HL-60 (cell line): ENCODE measurements at regions not wholly inside any gene's neighbourhood (a gene's known extent, or its start where the extent isn't known, plus 50 kb on each side); places are given as distances from the start of the nearest gene placed in this dataset.

Experiments
- DNase-seq, 2 experiments: peaks; one replicate each; pipeline ENCODE4 v3.0.0-alpha.2; 2010 to 2020; ENCODE audit warnings: low read depth in 1 of 2, low spot score in 1 of 2
- H3K27ac ChIP-seq: fragments of 250-450 bp; sonication (Bioruptor Pico); replicated peaks from 2 replicates; pipeline ENCODE4 v1.5.1; 2020; ENCODE audit warnings: mild to moderate bottlenecking, moderate library complexity
- H3K27me3 ChIP-seq: fragments of 250-450 bp; sonication (Bioruptor Pico); 2 replicates; pipeline ENCODE4 v1.5.1; 2021; ENCODE audit warnings: mild to moderate bottlenecking, moderate library complexity; ENCODE audit not compliant: insufficient read depth, poor library complexity, severe bottlenecking
- H3K4me3 ChIP-seq: replicated peaks from 2 replicates; pipeline ENCODE4 v1.5.1; 2011; ENCODE audit warnings: mild to moderate bottlenecking, control low read depth, low read length; ENCODE audit not compliant: insufficient read depth
- GABPA ChIP-seq: IDR thresholded peaks from 2 replicates; pipeline ENCODE4 v1.6.1; 2012; ENCODE audit warnings: low read depth
- POLR2AphosphoS5 ChIP-seq: IDR thresholded peaks from 2 replicates; pipeline ENCODE4 v1.6.1; 2012; ENCODE audit warnings: low read depth
- SPI1 ChIP-seq: IDR thresholded peaks from 2 replicates; pipeline ENCODE4 v1.6.1; 2012; ENCODE audit warnings: low read depth, mild to moderate bottlenecking, borderline replicate concordance
- TF ChIP-seq, protein P1 (sequence below): IDR thresholded peaks from 2 replicates; pipeline ENCODE4 v1.6.1; 2012; ENCODE audit warnings: low read depth; ENCODE audit not compliant: insufficient replicate concordance
- TF ChIP-seq, protein P2 (sequence below): IDR thresholded peaks from one replicate; pipeline ENCODE4 v1.5.1; 2011; ENCODE audit warnings: low read length, control low read depth, inconsistent platforms; ENCODE audit not compliant: insufficient read depth

DNA sequence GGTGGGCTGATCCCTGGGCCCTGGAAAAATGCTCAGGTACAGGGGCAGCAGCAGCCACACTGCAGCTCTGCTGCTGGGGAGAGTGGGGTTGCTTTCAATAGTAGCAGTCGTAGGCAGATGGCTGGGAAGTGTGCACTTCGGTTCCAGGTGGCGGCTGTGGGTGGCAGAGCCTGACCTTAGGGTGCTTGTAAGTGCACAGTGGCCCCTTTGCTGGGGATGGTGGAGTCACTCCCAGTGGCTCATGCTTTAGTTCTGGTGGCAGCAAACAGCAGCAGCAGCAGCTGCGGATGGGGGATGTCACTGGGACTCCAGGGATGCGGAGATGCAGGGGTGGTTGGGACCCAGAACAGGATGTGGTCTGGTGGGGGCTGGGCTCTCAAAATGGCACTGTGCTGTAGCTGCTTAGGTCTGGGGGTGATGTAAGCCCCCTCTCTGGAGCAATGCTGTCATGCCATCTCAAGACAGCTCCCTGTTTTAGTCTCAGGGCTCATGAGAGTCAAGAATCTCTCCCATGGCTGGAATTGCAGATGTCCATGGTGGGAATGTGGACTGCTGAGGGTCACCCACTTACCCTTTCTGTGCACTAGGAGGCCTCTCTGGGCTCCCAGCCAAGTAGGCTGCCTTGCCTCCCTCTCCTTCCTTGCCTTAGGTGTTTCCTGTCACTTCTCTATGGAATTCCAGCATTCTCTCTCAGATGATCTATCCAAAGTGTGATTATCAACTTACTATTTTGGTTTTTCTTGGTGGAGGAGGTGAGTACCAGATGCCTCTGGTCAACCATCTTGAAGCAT, 146.7 kb upstream of the SLC22A23 start:
- no peak for DNase-seq
- no peak for TF ChIP-seq GABPA
- no peak overlapping the region for H3K4me3 ChIP-seq
- H3K27me3 ChIP-seq = no peaks in the 10 kb centered on the region
- H3K27ac ChIP-seq = no peak overlapping the region

DNA sequence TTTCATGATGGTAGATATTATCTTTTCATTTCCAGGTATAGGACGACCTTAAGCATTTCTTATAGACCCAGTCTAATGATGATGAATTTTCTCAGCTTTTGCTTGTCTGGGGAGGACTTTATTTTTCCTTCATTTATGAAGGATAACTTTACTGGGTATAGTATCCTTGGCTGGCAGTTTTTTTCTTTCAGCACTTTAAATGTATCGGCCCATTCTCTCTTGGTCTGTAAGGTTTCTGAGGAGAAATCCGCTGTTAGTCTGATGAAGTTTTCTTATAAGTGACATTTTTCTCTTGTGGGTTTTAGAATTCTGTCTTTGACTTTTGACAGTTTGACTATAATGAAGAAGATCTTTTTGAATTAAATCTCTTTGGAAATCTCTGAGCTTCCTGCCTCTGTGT, 144.7 kb upstream of the SLC22A23 start:
- TF ChIP-seq GABPA = no peak
- TF ChIP-seq, protein P1, sequence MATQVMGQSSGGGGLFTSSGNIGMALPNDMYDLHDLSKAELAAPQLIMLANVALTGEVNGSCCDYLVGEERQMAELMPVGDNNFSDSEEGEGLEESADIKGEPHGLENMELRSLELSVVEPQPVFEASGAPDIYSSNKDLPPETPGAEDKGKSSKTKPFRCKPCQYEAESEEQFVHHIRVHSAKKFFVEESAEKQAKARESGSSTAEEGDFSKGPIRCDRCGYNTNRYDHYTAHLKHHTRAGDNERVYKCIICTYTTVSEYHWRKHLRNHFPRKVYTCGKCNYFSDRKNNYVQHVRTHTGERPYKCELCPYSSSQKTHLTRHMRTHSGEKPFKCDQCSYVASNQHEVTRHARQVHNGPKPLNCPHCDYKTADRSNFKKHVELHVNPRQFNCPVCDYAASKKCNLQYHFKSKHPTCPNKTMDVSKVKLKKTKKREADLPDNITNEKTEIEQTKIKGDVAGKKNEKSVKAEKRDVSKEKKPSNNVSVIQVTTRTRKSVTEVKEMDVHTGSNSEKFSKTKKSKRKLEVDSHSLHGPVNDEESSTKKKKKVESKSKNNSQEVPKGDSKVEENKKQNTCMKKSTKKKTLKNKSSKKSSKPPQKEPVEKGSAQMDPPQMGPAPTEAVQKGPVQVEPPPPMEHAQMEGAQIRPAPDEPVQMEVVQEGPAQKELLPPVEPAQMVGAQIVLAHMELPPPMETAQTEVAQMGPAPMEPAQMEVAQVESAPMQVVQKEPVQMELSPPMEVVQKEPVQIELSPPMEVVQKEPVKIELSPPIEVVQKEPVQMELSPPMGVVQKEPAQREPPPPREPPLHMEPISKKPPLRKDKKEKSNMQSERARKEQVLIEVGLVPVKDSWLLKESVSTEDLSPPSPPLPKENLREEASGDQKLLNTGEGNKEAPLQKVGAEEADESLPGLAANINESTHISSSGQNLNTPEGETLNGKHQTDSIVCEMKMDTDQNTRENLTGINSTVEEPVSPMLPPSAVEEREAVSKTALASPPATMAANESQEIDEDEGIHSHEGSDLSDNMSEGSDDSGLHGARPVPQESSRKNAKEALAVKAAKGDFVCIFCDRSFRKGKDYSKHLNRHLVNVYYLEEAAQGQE = no peak
- Histone ChIP-seq H3K27me3 (no peaks in the 10 kb centered on the region), H3K27ac (no peak overlapping the region), H3K4me3 (no peak overlapping the region)
- no peak for DNase-seq

DNA sequence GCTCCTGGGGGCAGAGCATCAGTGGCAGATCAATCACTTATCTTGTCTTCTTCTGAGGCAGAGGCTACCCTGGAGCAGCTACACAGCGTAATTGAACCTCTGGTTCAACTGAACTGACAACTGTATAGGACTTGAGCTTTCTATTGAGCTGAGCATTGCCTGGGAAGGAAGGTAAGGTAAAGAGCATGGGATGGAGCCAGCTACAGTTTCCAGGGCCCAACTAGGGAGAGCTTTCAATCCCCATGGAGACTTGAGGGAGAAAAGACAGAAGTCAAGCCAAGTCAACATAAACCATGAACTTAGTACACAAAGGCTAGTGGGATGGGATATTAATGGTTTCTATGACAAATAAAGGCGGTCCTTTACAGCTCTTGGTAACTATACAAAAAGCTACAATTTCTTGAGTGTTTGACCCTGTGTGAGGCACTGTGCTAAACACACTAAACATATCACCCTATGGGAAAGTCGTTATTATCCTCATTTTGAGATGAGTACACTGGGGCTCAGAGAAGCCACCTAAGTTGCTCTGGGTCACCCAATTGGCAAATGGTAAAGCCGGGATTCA, 140.7 kb upstream of the SLC22A23 start:
- TF ChIP-seq, protein P1 = no peak
- TF ChIP-seq POLR2AphosphoS5 (no peak), GABPA (no peak), SPI1 (no peak)
- TF ChIP-seq, protein P2, sequence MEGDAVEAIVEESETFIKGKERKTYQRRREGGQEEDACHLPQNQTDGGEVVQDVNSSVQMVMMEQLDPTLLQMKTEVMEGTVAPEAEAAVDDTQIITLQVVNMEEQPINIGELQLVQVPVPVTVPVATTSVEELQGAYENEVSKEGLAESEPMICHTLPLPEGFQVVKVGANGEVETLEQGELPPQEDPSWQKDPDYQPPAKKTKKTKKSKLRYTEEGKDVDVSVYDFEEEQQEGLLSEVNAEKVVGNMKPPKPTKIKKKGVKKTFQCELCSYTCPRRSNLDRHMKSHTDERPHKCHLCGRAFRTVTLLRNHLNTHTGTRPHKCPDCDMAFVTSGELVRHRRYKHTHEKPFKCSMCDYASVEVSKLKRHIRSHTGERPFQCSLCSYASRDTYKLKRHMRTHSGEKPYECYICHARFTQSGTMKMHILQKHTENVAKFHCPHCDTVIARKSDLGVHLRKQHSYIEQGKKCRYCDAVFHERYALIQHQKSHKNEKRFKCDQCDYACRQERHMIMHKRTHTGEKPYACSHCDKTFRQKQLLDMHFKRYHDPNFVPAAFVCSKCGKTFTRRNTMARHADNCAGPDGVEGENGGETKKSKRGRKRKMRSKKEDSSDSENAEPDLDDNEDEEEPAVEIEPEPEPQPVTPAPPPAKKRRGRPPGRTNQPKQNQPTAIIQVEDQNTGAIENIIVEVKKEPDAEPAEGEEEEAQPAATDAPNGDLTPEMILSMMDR = no peak
- H3K4me3 ChIP-seq = no peak overlapping the region
- H3K27me3 ChIP-seq = no peaks in the 10 kb centered on the region
- H3K27ac ChIP-seq = no peak overlapping the region
- DNase-seq = no peak

DNA sequence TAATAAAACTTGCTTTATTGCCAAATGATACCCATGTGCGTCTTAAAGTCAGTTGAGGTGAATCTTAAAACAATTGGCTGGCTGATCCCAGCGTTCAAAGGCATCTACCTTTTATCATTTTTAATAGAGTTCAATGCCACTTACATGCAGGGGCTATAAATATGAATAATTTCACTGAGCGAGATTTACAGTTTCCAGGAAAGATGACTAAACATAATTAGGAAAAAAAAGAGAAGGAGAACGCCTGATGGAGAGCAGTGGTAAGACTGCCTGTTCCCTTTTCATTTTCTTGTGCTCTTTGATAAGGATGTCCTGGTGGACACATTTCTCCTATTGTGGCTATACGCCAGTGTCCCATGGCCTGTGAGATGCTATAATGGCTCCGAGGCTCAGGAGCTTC, 139.9 kb upstream of the SLC22A23 start:
- H3K27me3 ChIP-seq = no peaks in the 10 kb centered on the region
- TF ChIP-seq, protein P2 = no peak
- no peak for DNase-seq
- no peak overlapping the region for H3K4me3 ChIP-seq
- no peak overlapping the region for H3K27ac ChIP-seq

DNA sequence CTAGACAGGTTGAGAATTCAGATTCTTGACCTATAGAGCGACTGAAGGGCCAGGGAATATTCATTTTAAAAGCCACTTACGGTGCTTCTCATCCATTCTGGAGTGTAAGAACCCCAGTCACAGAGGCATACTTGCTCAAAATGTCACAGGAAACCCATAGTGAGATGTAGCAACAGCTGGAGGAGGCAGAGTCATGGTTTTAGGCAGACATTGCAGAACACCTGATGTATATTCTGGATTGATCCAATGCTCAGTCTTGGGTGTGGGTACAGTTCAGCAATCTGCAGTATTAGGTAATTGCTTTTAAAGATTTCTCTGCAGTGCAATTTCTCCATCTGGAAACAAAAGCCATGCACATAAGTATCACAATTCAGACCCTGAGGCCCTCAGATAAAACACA, 137.4 kb upstream of the SLC22A23 start:
- TF ChIP-seq SPI1 (no peak), GABPA (no peak), POLR2AphosphoS5 (no peak)
- TF ChIP-seq, protein P2 = no peak
- TF ChIP-seq, protein P1 = no peak
- Histone ChIP-seq H3K4me3 (no peak overlapping the region), H3K27ac (no peak overlapping the region; the same call in 1 of the 2 replicates), H3K27me3 (no peaks in the 10 kb centered on the region)
- peak; percentile 25 to 64 for DNase-seq
